ENCODE measurements at regions not wholly inside any gene's neighbourhood (a gene's known extent, or its start where the extent isn't known, plus 50 kb on each side); places are given as distances from the start of the nearest gene placed in this dataset.

GRCh38 chr11:47899801-47900200 lies 51.7 kb upstream of the NUP160 start:
- no peak for TF ChIP-seq EP300 (IDR thresholded peaks at IDR 0.05)
- no peak for TF ChIP-seq CTCF (IDR thresholded peaks at IDR 0.05)
